Thyroid gland (tissue), 4 donors: ENCODE measurements at regions not wholly inside any gene's neighbourhood (a gene's known extent, or its start where the extent isn't known, plus 50 kb on each side); places are given as distances from the start of the nearest gene placed in this dataset.

ENCODE experiments used
- CTCF ChIP-seq, 6 experiments: fragments of 200-600 bp in 3 of 6; fragments of 450-650 bp in 3 of 6; sonication (generic) in 3 of 6; IDR thresholded peaks; one replicate each; pipeline ENCODE4 v1.5.1; 2016 to 2019; ENCODE audit warnings: antibody characterized with exemption in 6 of 6, mild to moderate bottlenecking in 2 of 6, inconsistent platforms in 1 of 6, moderate library complexity in 1 of 6
- POLR2A ChIP-seq, 2 donors: fragments of 450-650 bp; IDR thresholded peaks; one replicate each; pipeline ENCODE4 v1.6.1; 2017; ENCODE audit warnings: antibody characterized with exemption in 2 of 2, mild to moderate bottlenecking in 2 of 2, moderate library complexity in 1 of 2

- TF ChIP-seq POLR2A (IDR thresholded peaks at IDR 0.05) (no peak), CTCF (IDR thresholded peaks at IDR 0.05) (no peak)
These were observed 213.9 kb downstream of the CBLN1 start for GRCh38 chr16:49067776-49068175.
